Endothelial cell of umbilical vein (primary cell): ENCODE measurements at regions not wholly inside any gene's neighbourhood (a gene's known extent, or its start where the extent isn't known, plus 50 kb on each side); places are given as distances from the start of the nearest gene placed in this dataset.

Experiments
- BruUV-seq: library from RNA; stranded (reverse); fragments of 400-500 nt; replicated peaks from 2 replicates; lab custom pipeline; 2021; lab: Mats Ljungman, UMichigan
- CTCF ChIA-PET: fragments of 300-600, 350-600 bp; sonication (Branson Sonifier 250); formaldehyde crosslinking; loops from one replicate; lab custom pipeline; 2021; ENCODE audit warnings: antibody characterized with exemption, inconsistent platforms; lab: Charles Lee
- POLR2A ChIA-PET: fragments of 300-600, 350-600 bp; sonication (Branson Sonifier 250); formaldehyde crosslinking; loops from one replicate; lab custom pipeline; 2021; ENCODE audit warnings: antibody characterized with exemption, inconsistent platforms; lab: Charles Lee
- DNase-seq: peaks from one replicate; pipeline ENCODE4 v3.0.0-alpha.2; 2011; ENCODE audit warnings: low read depth, low spot score
- FAIRE-seq: peaks from 2 replicates; lab custom pipeline; 2011; peaks lifted over from hg19 to GRCh38; lab: Jason Lieb, UNC
- H2AFZ ChIP-seq: 2 replicates; pipeline ENCODE4 v1.6.0; 2012; ENCODE audit warnings: low read depth, low read length, control low read depth, inconsistent platforms
- H3K27ac ChIP-seq: 2 replicates; pipeline ENCODE4 v1.5.1; 2011; ENCODE audit warnings: low read depth, mild to moderate bottlenecking, control low read depth, low read length, moderate library complexity; ENCODE audit not compliant: insufficient read depth
- H3K27me3 ChIP-seq, 2 experiments: 2 replicates each; pipeline versions ENCODE4 v1.6.0 to v1.6.1; 2011; ENCODE audit warnings: low read length in 2 of 2, mixed read lengths in 1 of 2; ENCODE audit not compliant: control insufficient read depth in 2 of 2, insufficient read depth in 2 of 2
- H3K36me3 ChIP-seq, 2 experiments: 2 replicates in 1 of 2; 3 replicates in 1 of 2; pipeline ENCODE4 v1.5.1; 2011; ENCODE audit warnings: low read length in 2 of 2, mild to moderate bottlenecking in 1 of 2, moderate library complexity in 1 of 2; ENCODE audit not compliant: control insufficient read depth in 2 of 2, insufficient read depth in 2 of 2; ENCODE audit errors: extremely low read depth in 1 of 2
- H3K4me1 ChIP-seq: 3 replicates; pipeline ENCODE4 v1.5.1; 2011; ENCODE audit warnings: mild to moderate bottlenecking, low read length; ENCODE audit not compliant: control insufficient read depth, insufficient read depth; ENCODE audit errors: extremely low read depth
- H3K4me2 ChIP-seq: 2 replicates; pipeline ENCODE4 v1.6.1; 2011; ENCODE audit warnings: low read length, control low read depth, mixed read lengths; ENCODE audit not compliant: insufficient read depth
- H3K4me3 ChIP-seq, 3 experiments: fragments of 200-600 bp in 1 of 3; sonication (generic), shearing (Covaris generic) in 1 of 3; replicated peaks in 1 of 3; 2 replicates each; pipeline ENCODE4 v1.5.1; 2011 to 2016; ENCODE audit warnings: control low read depth in 3 of 3, low read length in 3 of 3, mild to moderate bottlenecking in 2 of 3, inconsistent platforms in 1 of 3, low read depth in 1 of 3, moderate library complexity in 1 of 3; ENCODE audit not compliant: insufficient read depth in 1 of 3
- H3K79me2 ChIP-seq: 2 replicates; pipeline ENCODE4 v1.6.0; 2012; ENCODE audit warnings: low read length, inconsistent platforms; ENCODE audit not compliant: control insufficient read depth, insufficient read depth
- H3K9ac ChIP-seq: replicated peaks from 2 replicates; pipeline ENCODE3; 2011; ENCODE audit warnings: low read length, control low read depth; ENCODE audit not compliant: insufficient read depth; ENCODE audit errors: extremely low read depth
- H3K9me1 ChIP-seq: replicated peaks from 3 replicates; pipeline ENCODE4 v1.6.0; 2011; ENCODE audit warnings: mild to moderate bottlenecking, low read length; ENCODE audit not compliant: control insufficient read depth, insufficient read depth; ENCODE audit errors: extremely low read depth
- H3K9me3 ChIP-seq: replicated peaks from 2 replicates; pipeline ENCODE4 v1.5.1; 2012; ENCODE audit warnings: low read length, inconsistent platforms; ENCODE audit not compliant: control insufficient read depth, insufficient read depth
- H4K20me1 ChIP-seq: replicated peaks from 2 replicates; pipeline ENCODE3; 2011; ENCODE audit warnings: mild to moderate bottlenecking, low read length; ENCODE audit not compliant: control insufficient read depth, insufficient read depth; ENCODE audit errors: extremely low read depth
- CTCF ChIP-seq, 2 donors: IDR thresholded peaks; 1 replicate in 1 of 2; 2 replicates in 1 of 2; pipeline ENCODE4 v1.5.1; 2011; ENCODE audit warnings: low read length in 2 of 2, mild to moderate bottlenecking in 2 of 2, moderate library complexity in 2 of 2, control low read depth in 1 of 2, inconsistent platforms in 1 of 2, low read depth in 1 of 2; ENCODE audit not compliant: insufficient read depth in 1 of 2; ENCODE audit errors: extremely low read depth in 1 of 2
- EZH2 ChIP-seq: IDR thresholded peaks from 2 replicates; pipeline ENCODE4 v1.6.1; 2012; ENCODE audit warnings: borderline replicate concordance, low read depth, mild to moderate bottlenecking, moderate library complexity, low read length, inconsistent platforms; ENCODE audit not compliant: severe bottlenecking
- FOS ChIP-seq: IDR thresholded peaks from 2 replicates; pipeline ENCODE4 v1.6.1; 2011; ENCODE audit warnings: mild to moderate bottlenecking, low read length, moderate library complexity, borderline replicate concordance; ENCODE audit not compliant: insufficient read depth
- GATA2 ChIP-seq: IDR thresholded peaks from 2 replicates; pipeline ENCODE4 v1.7.0; 2011; ENCODE audit warnings: low read depth, mild to moderate bottlenecking, moderate library complexity, mixed read lengths, low read length; ENCODE audit not compliant: insufficient read length, insufficient read depth
- JUN ChIP-seq: IDR thresholded peaks from 2 replicates; pipeline ENCODE4 v1.6.1; 2011; ENCODE audit warnings: borderline replicate concordance, low read depth; ENCODE audit not compliant: insufficient read length, insufficient read depth
- MAX ChIP-seq: IDR thresholded peaks from 2 replicates; pipeline ENCODE4 v1.6.1; 2011; ENCODE audit not compliant: insufficient read depth, insufficient read length
- MYC ChIP-seq: IDR thresholded peaks from one replicate; pipeline ENCODE4 v1.6.1; 2011; ENCODE audit warnings: mild to moderate bottlenecking, low read depth, low read length
- POLR2A ChIP-seq: IDR thresholded peaks from 2 replicates; pipeline ENCODE4 v1.6.1; 2012; ENCODE audit warnings: low read depth, mild to moderate bottlenecking, control low read depth, low read length
- POLR2AphosphoS5 ChIP-seq: IDR thresholded peaks from 2 replicates; pipeline ENCODE4 v1.6.1; 2012; ENCODE audit warnings: low read depth, mild to moderate bottlenecking, control low read depth, low read length, moderate library complexity; ENCODE audit not compliant: insufficient read depth
- dilution Hi-C: fragments of 300-500 bp; cut with MboI; formaldehyde crosslinking; loops from one replicate; pipeline ENCODE4 v1.15.0; 2019; ENCODE audit warnings: low sequenced_read_pairs; ENCODE audit not compliant: extremely low pct_ligation_motif_present
- intact Hi-C: fragments of 100-400 bp; cut with micrococcal nuclease; formaldehyde crosslinking; loops from one replicate; pipeline ENCODE4 v1.10.0; 2022

GRCh38 chr2:47984041-47984440 lies 77.7 kb upstream of the FBXO11 start:
- intact Hi-C loops: no loop called here
- POLR2A ChIA-PET: no interaction called here

GRCh38 chr2:47990503-47990902 lies 84.2 kb upstream of the FBXO11 start:
- Histone ChIP-seq H3K9me1 (no peaks in the 10 kb centered on the region), H3K9ac (no peak overlapping the region), H3K36me3 (no peaks in the 10 kb centered on the region), H3K4me1 (no peaks in the 10 kb centered on the region), H3K4me2 (no peak overlapping the region), H3K79me2 (no peaks in the 10 kb centered on the region), H3K4me3 (no peak overlapping the region), H3K27me3 (peaks cover 0 to 6% of the 10 kb centered on the region in 2 experiments), H3K9me3 (no peaks in the 10 kb centered on the region), H2AFZ (no peak overlapping the region), H4K20me1 (no peaks in the 10 kb centered on the region), H3K27ac (no peak overlapping the region)
- TF ChIP-seq FOS (no peak), JUN (no peak), POLR2A (no peak), POLR2AphosphoS5 (no peak), GATA2 (no peak), EZH2 (no peak), MYC (no peak), CTCF (IDR thresholded peaks at IDR 0.05; ENCODE audit: extremely low read depth in 1 of 2, insufficient read depth in 1 of 2, low read depth in 1 of 2, low read length in 2 of 2) (no peak), MAX (no peak)
- dilution Hi-C loops: no loop called here
- no TSS peak for BruUV-seq
- CTCF ChIA-PET: interaction anchor here (1.2 kb wide), 1 partner anchor 9 kb away, joined by 3 read pairs; no protein-coding TSS in a partner anchor
- intact Hi-C loops: no loop called here
- no peak for FAIRE-seq
- DNase-seq: no peak
- POLR2A ChIA-PET: no interaction called here

More at GRCh38 chr2:47984041-47984440, 77.7 kb upstream of the FBXO11 start:
- Histone ChIP-seq H3K79me2 (no peaks in the 10 kb centered on the region), H3K4me1 (no peaks in the 10 kb centered on the region), H3K9ac (no peak overlapping the region), H3K9me1 (no peaks in the 10 kb centered on the region), H3K27ac (no peak overlapping the region), H3K4me2 (no peak overlapping the region), H3K4me3 (no peak overlapping the region), H4K20me1 (no peaks in the 10 kb centered on the region), H2AFZ (no peak overlapping the region), H3K9me3 (no peaks in the 10 kb centered on the region), H3K27me3 (peaks cover 5 to 9% of the 10 kb centered on the region in 2 experiments), H3K36me3 (no peaks in the 10 kb centered on the region)
- TF ChIP-seq MAX (no peak), POLR2A (no peak), EZH2 (no peak)
- FAIRE-seq (no peak), DNase-seq (no peak)
- CTCF ChIA-PET: interaction anchor here (1.1 to 1.5 kb wide), 2 partner anchors 10 to 23 kb away, joined by 3 to 5 read pairs; no protein-coding TSS in a partner anchor
- dilution Hi-C loops: no loop called here
- BruUV-seq: no TSS peak
